IMR-90 (cell line): ENCODE measurements at regions not wholly inside any gene's neighbourhood (a gene's known extent, or its start where the extent isn't known, plus 50 kb on each side); places are given as distances from the start of the nearest gene placed in this dataset.

ENCODE experiments used
- ATAC-seq: fragments of 200-7000 bp; cut with Tn5 transposase; 2 replicates; pipeline ENCODE4 v1.9.1; 2020; ENCODE audit warnings: low read depth, mild to moderate bottlenecking, moderate library complexity
- BruUV-seq: library from RNA; stranded (reverse); fragments of 400-500 nt; replicated peaks from 2 replicates; lab custom pipeline; 2021; lab: Mats Ljungman, UMichigan
- CTCF ChIA-PET: fragments of 300-600 bp; formaldehyde crosslinking; extraction: SDS; loops from one replicate; lab custom pipeline; 2021; ENCODE audit warnings: antibody characterized with exemption; lab: Yijun Ruan, JAX
- POLR2A ChIA-PET: fragments of 300-600 bp; sonication (Branson Sonifier 250); formaldehyde crosslinking; loops from one replicate; lab custom pipeline; 2022; ENCODE audit warnings: antibody characterized with exemption; ENCODE audit not compliant: unreplicated experiment; lab: Charles Lee
- DNase-seq: peaks from one replicate; pipeline ENCODE4 v3.0.0; 2013
- H2AFZ ChIP-seq: replicated peaks from 2 replicates; pipeline ENCODE3; 2013; ENCODE audit warnings: low read length, mild to moderate bottlenecking; ENCODE audit not compliant: poor library complexity
- H2AK5ac ChIP-seq: 2 replicates; pipeline ENCODE4 v1.6.1; 2013; ENCODE audit warnings: low read depth, low read length, inconsistent platforms
- H2AK9ac ChIP-seq: replicated peaks from 2 replicates; pipeline ENCODE3; 2013; ENCODE audit warnings: mild to moderate bottlenecking, low read depth, low read length, moderate library complexity; ENCODE audit not compliant: poor library complexity
- H2BK120ac ChIP-seq: 2 replicates; pipeline ENCODE4 v1.6.1; 2013; ENCODE audit warnings: low read depth, low read length, inconsistent platforms
- H2BK15ac ChIP-seq: 3 replicates; pipeline ENCODE4 v1.6.1; 2013; ENCODE audit warnings: low read depth, low read length, inconsistent platforms
- H2BK20ac ChIP-seq: 2 replicates; pipeline ENCODE4 v1.6.1; 2013; ENCODE audit warnings: low read depth, mild to moderate bottlenecking, inconsistent platforms, low read length, moderate library complexity
- H2BK5ac ChIP-seq: 2 replicates; pipeline ENCODE4 v1.6.1; 2013; ENCODE audit warnings: mild to moderate bottlenecking, low read depth, low read length, inconsistent platforms; ENCODE audit not compliant: poor library complexity, severe bottlenecking
- H3K14ac ChIP-seq: replicated peaks from 2 replicates; pipeline ENCODE4 v1.6.1; 2013; ENCODE audit warnings: low read depth, low read length, inconsistent platforms
- H3K18ac ChIP-seq: 2 replicates; pipeline ENCODE4 v1.6.1; 2013; ENCODE audit warnings: low read depth, low read length, control low read depth
- H3K23ac ChIP-seq: 2 replicates; pipeline ENCODE4 v1.6.1; 2013; ENCODE audit warnings: low read depth, low read length, inconsistent platforms
- H3K27ac ChIP-seq: 2 replicates; pipeline ENCODE4 v1.5.1; 2013; ENCODE audit warnings: mild to moderate bottlenecking, control low read depth, low read length; ENCODE audit not compliant: insufficient read depth
- H3K27me3 ChIP-seq: 2 replicates; pipeline ENCODE4 v1.6.1; 2013; ENCODE audit warnings: low read length; ENCODE audit not compliant: control insufficient read depth, insufficient read depth
- H3K36me3 ChIP-seq: 2 replicates; pipeline ENCODE4 v1.6.1; 2013; ENCODE audit warnings: low read length, mixed read lengths; ENCODE audit not compliant: control insufficient read depth, insufficient read depth
- H3K4ac ChIP-seq: 2 replicates; pipeline ENCODE4 v1.6.1; 2013; ENCODE audit warnings: low read depth, low read length, inconsistent platforms
- H3K4me1 ChIP-seq: 2 replicates; pipeline ENCODE4 v1.6.1; 2013; ENCODE audit warnings: low read length, mixed read lengths; ENCODE audit not compliant: control insufficient read depth, insufficient read depth
- H3K4me2 ChIP-seq: 2 replicates; pipeline ENCODE4 v1.6.1; 2013; ENCODE audit warnings: low read depth, mild to moderate bottlenecking, control low read depth, low read length, moderate library complexity
- H3K4me3 ChIP-seq: 2 replicates; pipeline ENCODE4 v1.5.1; 2013; ENCODE audit warnings: low read depth, mild to moderate bottlenecking, control low read depth, low read length, moderate library complexity; ENCODE audit not compliant: insufficient read depth
- H3K56ac ChIP-seq: 2 replicates; pipeline ENCODE4 v1.6.1; 2013; ENCODE audit warnings: low read length, inconsistent platforms; ENCODE audit not compliant: insufficient read depth; ENCODE audit errors: extremely low read depth
- H3K79me1 ChIP-seq, 2 experiments: 2 replicates each; pipeline ENCODE4 v1.6.1; 2013; ENCODE audit warnings: low read length in 2 of 2, inconsistent platforms in 1 of 2, low read depth in 1 of 2
- H3K9ac ChIP-seq: 2 replicates; pipeline ENCODE4 v1.6.1; 2013; ENCODE audit warnings: low read depth, low read length, control low read depth
- H3K9me1 ChIP-seq: 2 replicates; pipeline ENCODE4 v1.6.1; 2013; ENCODE audit warnings: low read length, inconsistent platforms; ENCODE audit not compliant: insufficient read depth
- H3K9me3 ChIP-seq: 2 replicates; pipeline ENCODE4 v1.6.1; 2013; ENCODE audit warnings: low read length; ENCODE audit not compliant: control insufficient read depth, insufficient read depth
- H4K20me1 ChIP-seq: 2 replicates; pipeline ENCODE4 v1.6.1; 2013; ENCODE audit warnings: low read length, inconsistent platforms; ENCODE audit not compliant: insufficient read depth
- H4K5ac ChIP-seq: 2 replicates; pipeline ENCODE4 v1.6.1; 2013; ENCODE audit warnings: mild to moderate bottlenecking, low read depth, low read length, control low read depth
- H4K8ac ChIP-seq, 2 experiments: 2 replicates each; pipeline ENCODE4 v1.6.1; 2013; ENCODE audit warnings: low read depth in 2 of 2, low read length in 2 of 2, control low read depth in 1 of 2, inconsistent platforms in 1 of 2
- H4K91ac ChIP-seq: 2 replicates; pipeline ENCODE4 v1.6.1; 2013; ENCODE audit warnings: low read depth, low read length, inconsistent platforms; ENCODE audit not compliant: insufficient read depth
- BHLHE40 ChIP-seq: fragments of 150-350 bp; IDR thresholded peaks from 2 replicates; pipeline ENCODE4 v1.6.1; 2016; ENCODE audit warnings: mild to moderate bottlenecking, low read depth, low read length
- CEBPB ChIP-seq: IDR thresholded peaks from 2 replicates; pipeline ENCODE4 v1.6.1; 2012; ENCODE audit warnings: low read depth, low read length, improper control_type of control experiment
- CHD1 ChIP-seq: IDR thresholded peaks from 2 replicates; pipeline ENCODE4 v1.6.1; 2012; ENCODE audit warnings: low read depth, low read length, improper control_type of control experiment
- CTCF ChIP-seq: conservative IDR thresholded peaks from 2 replicates; pipeline ENCODE4 v1.5.1; 2012; ENCODE audit warnings: mild to moderate bottlenecking, low read depth, low read length, improper control_type of control experiment
- ELK1 ChIP-seq: fragments of 150-350 bp; IDR thresholded peaks from 2 replicates; pipeline ENCODE4 v1.6.1; 2016; ENCODE audit warnings: low read depth, mild to moderate bottlenecking, low read length, moderate library complexity, borderline replicate concordance
- FOS ChIP-seq: fragments of 150-350 bp; IDR thresholded peaks from 2 replicates; pipeline ENCODE4 v1.6.1; 2016; ENCODE audit warnings: low read depth, low read length
- MAFK ChIP-seq: IDR thresholded peaks from 2 replicates; pipeline ENCODE4 v1.6.1; 2012; ENCODE audit warnings: low read depth, low read length, improper control_type of control experiment
- MAZ ChIP-seq: IDR thresholded peaks from 2 replicates; pipeline ENCODE4 v1.6.1; 2012; ENCODE audit warnings: low read depth, mild to moderate bottlenecking, low read length, improper control_type of control experiment, moderate library complexity, borderline replicate concordance
- MXI1 ChIP-seq: IDR thresholded peaks from 2 replicates; pipeline ENCODE4 v1.6.1; 2012; ENCODE audit warnings: low read depth, mild to moderate bottlenecking, low read length, moderate library complexity, borderline replicate concordance
- NFE2L2 ChIP-seq: fragments of 150-350 bp; IDR thresholded peaks from 2 replicates; pipeline ENCODE4 v1.6.1; 2016; ENCODE audit warnings: low read depth, mild to moderate bottlenecking, low read length
- POLR2A ChIP-seq: IDR thresholded peaks from 2 replicates; pipeline ENCODE4 v1.6.1; 2012; ENCODE audit warnings: mild to moderate bottlenecking, low read depth, low read length
- RAD21 ChIP-seq: IDR thresholded peaks from 2 replicates; pipeline ENCODE4 v1.6.1; 2012; ENCODE audit warnings: low read length, improper control_type of control experiment
- RCOR1 ChIP-seq: IDR thresholded peaks from 2 replicates; pipeline ENCODE4 v1.6.1; 2012; ENCODE audit warnings: mild to moderate bottlenecking, low read length, improper control_type of control experiment; ENCODE audit not compliant: insufficient replicate concordance
- RFX5 ChIP-seq: IDR thresholded peaks from 2 replicates; pipeline ENCODE4 v1.8.0; 2012; ENCODE audit warnings: low read depth, mild to moderate bottlenecking, low read length, moderate library complexity
- SMC3 ChIP-seq: fragments of 150-350 bp; IDR thresholded peaks from 2 replicates; pipeline ENCODE4 v1.6.1; 2016; ENCODE audit warnings: low read depth, mild to moderate bottlenecking, antibody characterized with exemption, low read length, moderate library complexity
- USF2 ChIP-seq: fragments of 150-350 bp; IDR thresholded peaks from 2 replicates; pipeline ENCODE4 v1.6.1; 2017; ENCODE audit warnings: mild to moderate bottlenecking, antibody characterized with exemption, low read length, low read depth
- WGBS, 2 experiments: methylation state at CpG; one replicate each; pipeline versions ENCODE4 v1.1.5 to v1.1.7; 2013; ENCODE audit warnings: missing lambda C conversion rate in 2 of 2; ENCODE audit not compliant: insufficient read length in 1 of 2; ENCODE audit errors: extremely low coverage in 2 of 2; 5-methylcytosine and 5-hydroxymethylcytosine counted together
- dilution Hi-C: fragments of 300-500 bp; cut with HindIII; formaldehyde crosslinking; loops from one replicate; pipeline ENCODE4 v1.14.3; 2018; ENCODE audit warnings: low sequenced_read_pairs; ENCODE audit not compliant: unreplicated experiment
- in situ Hi-C: fragments of 300-500 bp; cut with MboI; formaldehyde crosslinking; loops from 3 replicates; pipeline ENCODE4 v1.14.3; 2019; ENCODE audit warnings: low sequenced_read_pairs, inconsistent platforms, mixed read lengths
- intact Hi-C: fragments of 100-400 bp; cut with micrococcal nuclease; formaldehyde crosslinking; loops from 2 replicates; pipeline ENCODE4 v1.10.0; 2022

GRCh38 chr5:1660001-1660400 lies 136.2 kb upstream of the LPCAT1 start:
- ATAC-seq: no peak
- Histone ChIP-seq H2BK120ac (no peak overlapping the region), H3K27me3 (peaks cover 58% of the 10 kb centered on the region), H3K36me3 (no peaks in the 10 kb centered on the region), H2BK5ac (no peak overlapping the region), H3K23ac (no peak overlapping the region), H3K27ac (no peak overlapping the region), H4K20me1 (no peaks in the 10 kb centered on the region), H2AK5ac (no peak overlapping the region), H3K4me2 (no peak overlapping the region), H3K9ac (no peak overlapping the region), H3K79me1 (no peaks in the 10 kb centered on the region), H3K4me3 (no peak overlapping the region), H2BK15ac (no peak overlapping the region), H2AK9ac (no peak overlapping the region), H3K9me1 (no peaks in the 10 kb centered on the region), H4K8ac (no peak overlapping the region), H3K18ac (no peak overlapping the region), H4K91ac (no peak overlapping the region), H3K9me3 (no peaks in the 10 kb centered on the region), H3K4me1 (no peaks in the 10 kb centered on the region), H3K14ac (no peak overlapping the region), H3K4ac (no peak overlapping the region), H2AFZ (no peak overlapping the region), H4K5ac (no peak overlapping the region), H3K56ac (no peak overlapping the region), H2BK20ac (no peak overlapping the region)
- DNase-seq: no peak
- no peak for TF ChIP-seq FOS
- TF ChIP-seq POLR2A: no peak
- TF ChIP-seq CHD1: no peak
- TF ChIP-seq MAFK: no peak
- no peak for TF ChIP-seq ELK1
- no peak for TF ChIP-seq RCOR1
- no peak for TF ChIP-seq CEBPB
- no peak for TF ChIP-seq RFX5
- no peak for TF ChIP-seq USF2
- no peak for TF ChIP-seq CTCF
- no peak for TF ChIP-seq SMC3
- no peak for TF ChIP-seq BHLHE40
- TF ChIP-seq MAZ: no peak
- no peak for TF ChIP-seq RAD21
- no peak for TF ChIP-seq MXI1
- TF ChIP-seq NFE2L2: no peak
- intact Hi-C loops (no loop called here), dilution Hi-C loops (no loop called here), in situ Hi-C loops (no loop called here)
- BruUV-seq: no TSS peak
- WGBS, 2 experiments: no CpG with 5 or more reads among the region's 17 CpGs
- POLR2A ChIA-PET: no interaction called here
- CTCF ChIA-PET: no interaction called here
